ACC112 (cell line): ENCODE measurements at regions not wholly inside any gene's neighbourhood (a gene's known extent, or its start where the extent isn't known, plus 50 kb on each side); places are given as distances from the start of the nearest gene placed in this dataset.

Experiments used
- H2AFZ ChIP-seq: fragments of 200-600 bp; sonication (generic); one replicate; pipeline ENCODE4 v1.6.0; 2017; ENCODE audit warnings: antibody characterized with exemption, low read length; ENCODE audit not compliant: unreplicated experiment
- H3K27ac ChIP-seq: fragments of 200-600 bp; sonication (generic); 2 replicates; pipeline ENCODE4 v1.5.1; 2014; ENCODE audit warnings: low read depth, mild to moderate bottlenecking, antibody characterized with exemption, low read length, moderate library complexity
- H3K27me3 ChIP-seq: fragments of 200-600 bp; sonication (generic); 2 replicates; pipeline ENCODE4 v1.6.1; 2014; ENCODE audit warnings: mild to moderate bottlenecking, antibody characterized with exemption, low read length, moderate library complexity, mixed read lengths; ENCODE audit not compliant: insufficient read depth
- H3K36me3 ChIP-seq: fragments of 200-600 bp; sonication (generic); 2 replicates; pipeline ENCODE4 v1.6.1; 2016; ENCODE audit warnings: mild to moderate bottlenecking, antibody characterized with exemption, low read length, moderate library complexity, mixed read lengths; ENCODE audit not compliant: insufficient read depth
- H3K4me1 ChIP-seq: fragments of 200-600 bp; sonication (generic); one replicate; pipeline ENCODE4 v1.6.1; 2016; ENCODE audit warnings: low read length, mixed read lengths; ENCODE audit not compliant: insufficient read depth, unreplicated experiment, control insufficient read depth
- H3K4me3 ChIP-seq: fragments of 200-600 bp; sonication (generic); 2 replicates; pipeline ENCODE4 v1.5.1; 2014; ENCODE audit warnings: mild to moderate bottlenecking, low read depth, low read length
- H3K79me2 ChIP-seq: fragments of 200-600 bp; sonication (generic); one replicate; pipeline ENCODE4 v1.6.0; 2016; ENCODE audit warnings: low read length; ENCODE audit not compliant: control insufficient read depth, unreplicated experiment, insufficient read depth

GRCh38 chr1:221089803-221090202 is 210.6 kb downstream of the HLX start:
- Histone ChIP-seq H3K4me1 (peaks cover 38% of the 10 kb centered on the region), H3K4me3 (no peak overlapping the region), H3K27ac (peak overlapping the region; percentile 74), H3K79me2 (no peaks in the 10 kb centered on the region), H3K36me3 (no peaks in the 10 kb centered on the region), H3K27me3 (no peaks in the 10 kb centered on the region), H2AFZ (peak overlapping the region; percentile 91)

- Histone ChIP-seq H3K4me3 (no peak overlapping the region), H3K27me3 (no peaks in the 10 kb centered on the region), H3K4me1 (peaks cover 40% of the 10 kb centered on the region), H2AFZ (no peak overlapping the region), H3K36me3 (no peaks in the 10 kb centered on the region), H3K79me2 (no peaks in the 10 kb centered on the region), H3K27ac (no peak overlapping the region)
Measured at GRCh38 chr1:221093903-221094791, 214.9 kb downstream of the HLX start.

GRCh38 chr1:221097479-221098281 is 218.4 kb downstream of the HLX start:
- Histone ChIP-seq H3K79me2 (no peaks in the 10 kb centered on the region), H3K36me3 (no peaks in the 10 kb centered on the region), H3K27ac (peak overlapping the region; percentile 94), H2AFZ (no peak overlapping the region), H3K4me1 (peaks cover 56% of the 10 kb centered on the region), H3K4me3 (no peak overlapping the region), H3K27me3 (no peaks in the 10 kb centered on the region)

- Histone ChIP-seq H2AFZ (peak overlapping the region; percentile 54), H3K36me3 (no peaks in the 10 kb centered on the region), H3K4me1 (peaks cover 56% of the 10 kb centered on the region), H3K4me3 (peak overlapping the region; percentile 13; the same call in 1 of the 2 replicates), H3K27ac (peak overlapping the region; percentile 94), H3K27me3 (no peaks in the 10 kb centered on the region), H3K79me2 (no peaks in the 10 kb centered on the region)
Measured at GRCh38 chr1:221098471-221099405, 219.5 kb downstream of the HLX start.

GRCh38 chr1:221099747-221100595 is 220.7 kb downstream of the HLX start:
- Histone ChIP-seq H2AFZ (no peak overlapping the region), H3K4me1 (peaks cover 51% of the 10 kb centered on the region), H3K27ac (peak overlapping the region; percentile 75)

GRCh38 chr1:221100611-221101010 is 221.4 kb downstream of the HLX start:
- Histone ChIP-seq H2AFZ (peak overlapping the region; percentile 20), H3K27me3 (no peaks in the 10 kb centered on the region), H3K4me1 (peaks cover 51% of the 10 kb centered on the region), H3K79me2 (no peaks in the 10 kb centered on the region), H3K36me3 (no peaks in the 10 kb centered on the region), H3K4me3 (no peak overlapping the region), H3K27ac (peak overlapping the region; percentile 75)

More at GRCh38 chr1:221099747-221100595, 220.7 kb downstream of the HLX start:
- Histone ChIP-seq H3K27me3 (no peaks in the 10 kb centered on the region), H3K79me2 (no peaks in the 10 kb centered on the region), H3K36me3 (no peaks in the 10 kb centered on the region), H3K4me3 (no peak overlapping the region)

GRCh38 chr1:221101807-221102605 is 222.8 kb downstream of the HLX start:
- Histone ChIP-seq H3K4me3 (peak overlapping the region; percentile 27; the same call in 1 of the 2 replicates), H3K27me3 (no peaks in the 10 kb centered on the region), H2AFZ (peak overlapping the region; percentile 13), H3K79me2 (no peaks in the 10 kb centered on the region), H3K4me1 (peaks cover 51% of the 10 kb centered on the region), H3K36me3 (no peaks in the 10 kb centered on the region), H3K27ac (peak overlapping the region; percentile 32)

GRCh38 chr1:221104596-221104995 is 225.4 kb downstream of the HLX start:
- no peak overlapping the region for H3K27ac ChIP-seq
- no peaks in the 10 kb centered on the region for H3K27me3 ChIP-seq
- H3K79me2 ChIP-seq: no peaks in the 10 kb centered on the region
- no peak overlapping the region for H3K4me3 ChIP-seq
- no peak overlapping the region for H2AFZ ChIP-seq
- no peaks in the 10 kb centered on the region for H3K36me3 ChIP-seq
- H3K4me1 ChIP-seq: peaks cover 26% of the 10 kb centered on the region

- Histone ChIP-seq H3K27ac (no peak overlapping the region), H3K27me3 (no peaks in the 10 kb centered on the region), H3K36me3 (no peaks in the 10 kb centered on the region), H2AFZ (no peak overlapping the region), H3K4me3 (no peak overlapping the region), H3K79me2 (no peaks in the 10 kb centered on the region), H3K4me1 (peaks cover 19% of the 10 kb centered on the region)
Measured at GRCh38 chr1:221105578-221105977, 226.3 kb downstream of the HLX start.
